DMS79 treated with DMSO at 0.1 percent for 48 hours (cell line): ENCODE measurements at regions not wholly inside any gene's neighbourhood (a gene's known extent, or its start where the extent isn't known, plus 50 kb on each side); places are given as distances from the start of the nearest gene placed in this dataset.
"Not testable (repeated sequence)": the region's sequence is repeated elsewhere in the genome, so short reads cannot be mapped to it uniquely, and the experiment has no call there.

Source experiments
- DNase-seq: peaks from one replicate; lab custom pipeline; 2025; lab: John Stamatoyannopoulos, UW

GRCh38 chr10:64023926-64024470 lies 502.8 kb downstream of the REEP3 start:
- no peak for DNase-seq

GRCh38 chr10:64033711-64034110 lies 512.5 kb downstream of the REEP3 start:
- no peak for DNase-seq

GRCh38 chr10:64036321-64036930 lies 515.2 kb downstream of the REEP3 start:
- DNase-seq, result no peak

GRCh38 chr10:64037071-64037661 lies 516.0 kb downstream of the REEP3 start:
- DNase-seq, result no peak

DNA sequence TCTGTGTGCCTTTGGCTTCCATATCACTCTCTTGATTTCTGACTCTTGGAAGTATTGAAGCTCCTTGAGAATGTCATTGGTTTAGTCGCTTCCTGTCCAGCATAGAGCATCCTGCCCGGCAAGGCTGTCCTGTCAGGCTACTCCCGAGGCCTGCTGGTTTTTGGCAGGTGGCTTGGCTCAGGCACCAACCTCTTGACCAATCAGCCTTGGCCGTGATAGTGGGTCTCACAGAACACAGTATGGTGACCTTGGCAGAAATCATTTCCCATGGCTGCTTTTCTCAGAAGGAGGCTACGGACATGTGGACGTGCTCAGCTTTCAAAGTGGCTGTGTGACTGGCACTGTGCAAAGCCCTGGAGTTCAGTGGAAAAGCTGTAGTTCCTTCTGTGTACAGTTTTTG lies 516.9 kb downstream of the REEP3 start:
- no peak for DNase-seq

- DNase-seq, result no peak
Observed at GRCh38 chr10:64039198-64039597, 518.0 kb downstream of the REEP3 start.

GRCh38 chr10:64040781-64041180 lies 519.6 kb downstream of the REEP3 start:
- DNase-seq, result no peak

- peak; percentile 0 for DNase-seq
Observed at GRCh38 chr10:64041185-64041988, 520.2 kb downstream of the REEP3 start.

DNA sequence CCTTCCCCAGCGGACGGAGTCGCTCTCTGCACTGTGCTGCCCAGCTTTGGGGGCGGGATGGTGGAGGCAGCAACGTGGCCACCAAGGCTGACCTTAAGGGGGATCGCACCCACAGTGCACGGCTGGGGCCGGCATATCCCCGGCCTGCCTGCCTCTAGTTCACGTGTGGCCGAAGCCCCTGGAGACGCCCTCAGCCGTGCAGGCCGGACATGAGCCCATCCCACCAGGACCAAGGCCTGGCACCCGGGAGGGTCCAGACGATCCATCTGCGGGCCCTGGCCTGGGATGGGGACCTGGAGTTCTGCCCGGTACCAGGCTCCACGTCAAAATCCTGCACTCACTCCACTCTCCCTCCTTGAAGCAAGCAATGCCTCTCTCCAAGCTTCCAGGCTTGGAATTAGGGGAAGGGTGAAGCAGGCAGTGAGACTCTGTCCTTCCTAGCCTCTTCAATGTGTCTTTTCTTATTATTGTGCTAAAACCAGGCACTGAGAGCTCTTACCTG lies 520.8 kb downstream of the REEP3 start:
- no peak for DNase-seq

DNA sequence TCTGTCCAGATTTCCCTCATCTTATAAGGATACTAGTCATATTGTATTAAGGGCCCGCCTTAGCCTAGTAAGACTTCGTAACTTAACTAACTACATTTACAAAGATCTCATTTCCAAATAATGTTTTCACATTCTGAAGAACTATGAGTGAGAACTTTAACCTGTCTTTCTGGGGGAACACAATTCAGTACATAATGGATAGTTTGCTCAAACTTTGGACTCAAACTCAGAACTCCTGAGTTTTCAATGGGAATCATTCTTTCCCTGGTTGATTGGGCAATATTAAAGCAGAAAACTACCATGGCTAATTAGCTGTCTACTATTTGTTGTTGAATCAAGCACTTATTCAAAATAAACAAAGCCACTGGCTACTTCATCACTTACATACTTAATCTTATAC lies 522.9 kb downstream of the REEP3 start:
- DNase-seq, result no peak

DNA sequence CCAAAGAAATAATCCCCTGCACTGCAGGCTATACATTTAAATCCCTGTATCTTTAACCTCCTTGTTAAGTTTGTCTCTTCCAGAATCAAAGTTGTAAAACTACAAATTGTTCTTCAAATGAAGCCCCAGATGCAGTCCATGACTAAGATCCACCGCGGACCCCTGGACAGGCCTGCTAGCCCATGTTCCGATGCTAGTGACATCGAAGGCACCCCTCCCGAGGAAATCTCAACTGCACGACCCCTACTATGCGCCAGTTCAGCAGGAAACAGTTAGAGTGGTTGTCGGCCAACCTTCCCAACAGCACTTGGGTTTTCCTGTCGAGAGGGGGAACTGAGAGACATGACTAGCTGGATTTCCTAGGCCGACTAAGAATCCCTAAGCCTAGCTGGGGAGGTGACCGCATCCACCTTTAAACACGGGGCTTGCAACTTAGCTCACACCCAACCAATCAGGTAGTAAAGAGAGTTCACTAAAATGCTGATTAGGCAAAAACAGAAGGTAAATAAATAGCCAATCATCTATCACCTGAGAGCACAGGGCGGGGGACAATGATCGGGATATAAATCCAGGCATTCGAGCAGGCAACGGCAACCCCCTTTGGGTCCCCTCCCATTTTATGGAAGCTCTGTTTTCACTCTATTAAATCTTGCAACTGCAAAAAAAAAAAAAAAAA lies 523.9 kb downstream of the REEP3 start:
- not testable (repeated sequence) for DNase-seq

DNA sequence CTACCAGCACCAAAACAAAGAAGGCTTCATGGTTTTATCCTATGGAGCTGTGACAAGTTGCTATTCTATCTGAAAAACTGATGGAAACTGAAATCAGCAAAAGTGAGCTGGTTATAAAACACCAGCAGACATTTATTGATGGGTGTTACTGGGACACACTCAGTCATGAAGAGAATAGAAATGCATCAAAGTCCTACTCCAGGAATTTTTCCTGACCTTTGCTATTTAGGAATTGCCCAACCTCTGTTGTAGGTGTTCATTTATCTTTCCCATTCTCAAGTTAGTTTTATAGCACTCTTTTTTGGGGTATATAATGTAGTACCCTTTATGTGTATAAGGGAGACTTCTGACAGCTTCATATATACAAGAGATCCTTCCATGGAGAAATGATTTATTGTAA lies 533.2 kb downstream of the REEP3 start:
- DNase-seq, result no peak

DNA sequence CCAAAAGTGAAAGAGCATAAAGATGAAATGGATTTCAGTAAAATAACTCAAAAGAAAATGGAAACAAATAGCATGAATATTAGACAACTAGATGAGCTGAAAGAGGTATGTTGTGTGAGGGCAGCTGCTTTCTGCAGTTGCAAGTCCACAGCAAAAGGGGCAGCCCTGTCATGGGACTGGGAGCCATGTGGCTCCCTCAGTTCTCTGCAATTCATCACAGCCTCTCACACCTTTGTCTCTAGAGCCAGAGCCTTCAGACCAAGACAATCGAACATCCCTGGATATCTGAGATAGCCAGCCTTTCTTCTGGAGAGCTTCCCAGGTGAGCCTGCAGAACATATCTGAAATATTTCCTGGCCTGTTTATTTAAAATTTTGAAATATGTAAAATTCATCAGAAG lies 538.7 kb downstream of the REEP3 start:
- no peak for DNase-seq

DNA sequence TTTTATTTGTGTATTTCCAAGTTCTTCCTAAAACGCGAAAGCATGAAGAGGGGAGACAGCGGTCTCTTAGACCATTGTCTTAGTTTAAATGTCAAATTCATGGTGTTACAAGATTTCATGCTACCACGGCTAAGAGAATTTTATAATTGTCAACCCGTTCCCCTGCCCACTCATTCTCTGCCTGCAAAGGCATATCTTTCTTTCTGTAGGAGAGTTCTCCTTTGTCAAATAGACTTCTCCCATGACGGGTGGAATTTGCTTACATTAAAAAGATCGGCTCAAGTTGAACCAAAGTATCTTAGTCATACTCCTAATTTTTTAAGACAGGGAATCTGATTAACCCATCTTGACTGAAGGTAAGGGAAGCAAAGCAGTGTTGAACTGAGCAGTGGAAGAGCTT lies 539.2 kb downstream of the REEP3 start:
- DNase-seq, result no peak

DNA sequence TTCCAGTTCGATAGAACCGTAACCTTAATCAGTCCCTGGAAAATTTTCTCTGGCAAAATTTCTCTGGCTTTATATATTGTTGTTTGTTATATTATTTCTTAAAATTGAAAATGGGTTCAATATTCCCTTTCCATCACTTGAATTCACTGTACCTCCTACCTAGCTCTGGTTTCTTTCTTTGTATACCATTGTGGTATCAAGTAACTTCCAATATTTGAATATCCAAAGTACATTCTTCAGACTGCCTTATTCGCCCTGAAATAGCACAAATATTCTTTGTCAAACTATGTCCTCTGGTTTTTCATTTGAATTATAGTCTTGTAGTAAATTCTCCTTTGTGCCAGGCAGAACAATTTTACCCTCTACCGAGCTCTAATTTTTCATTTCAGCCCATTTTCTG lies 541.6 kb downstream of the REEP3 start:
- no peak for DNase-seq

DNA sequence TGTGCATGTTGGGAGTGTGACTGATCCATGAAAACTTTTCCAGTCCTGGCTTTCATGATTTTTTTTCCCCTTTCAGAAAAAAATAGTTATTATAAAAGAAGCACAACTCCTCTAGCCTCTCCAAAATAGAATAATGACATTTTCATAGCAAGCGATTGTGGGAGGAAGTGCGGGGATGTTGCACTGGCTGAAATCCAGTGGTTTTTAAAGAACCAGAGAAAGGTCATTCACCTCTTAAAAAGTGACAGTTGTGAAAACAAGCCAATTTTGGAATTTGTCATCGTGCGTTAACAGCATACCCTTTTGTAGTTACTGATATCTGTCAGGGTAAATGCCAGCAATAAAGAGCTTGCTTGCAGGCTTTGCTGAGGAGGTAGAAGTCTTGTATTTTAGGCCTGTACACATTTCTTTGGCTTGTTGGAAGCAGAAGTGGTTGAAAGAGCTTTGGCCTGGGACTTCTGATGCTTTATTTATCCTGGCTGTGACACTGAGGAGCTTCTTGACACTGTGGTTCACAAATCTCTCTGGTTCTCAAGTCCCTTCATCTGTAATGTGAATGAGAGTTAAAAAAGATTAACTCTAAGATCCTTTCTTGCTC lies 545.9 kb downstream of the REEP3 start:
- DNase-seq, result no peak

DNA sequence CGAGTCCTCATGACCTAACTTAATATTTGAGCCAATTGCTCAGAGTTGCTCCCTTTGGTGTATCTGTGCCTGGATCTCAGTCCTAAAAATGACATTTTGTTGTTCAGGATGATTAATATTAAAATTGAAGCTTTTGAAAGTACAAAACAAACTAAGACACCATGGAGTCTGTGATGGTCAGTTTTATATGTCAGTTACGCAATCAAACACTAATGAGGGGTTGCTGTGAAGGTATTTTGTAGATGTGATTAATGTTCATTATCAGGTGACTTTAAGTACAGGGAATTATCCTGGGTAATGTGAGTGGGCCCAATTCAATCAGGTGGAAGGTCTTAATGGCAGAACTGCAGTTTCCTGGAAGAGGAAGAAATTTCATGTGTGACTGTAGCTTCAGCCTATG lies 546.7 kb downstream of the REEP3 start:
- no peak for DNase-seq

- no peak for DNase-seq
Observed at GRCh38 chr10:64070241-64070640, 549.0 kb downstream of the REEP3 start.

DNA sequence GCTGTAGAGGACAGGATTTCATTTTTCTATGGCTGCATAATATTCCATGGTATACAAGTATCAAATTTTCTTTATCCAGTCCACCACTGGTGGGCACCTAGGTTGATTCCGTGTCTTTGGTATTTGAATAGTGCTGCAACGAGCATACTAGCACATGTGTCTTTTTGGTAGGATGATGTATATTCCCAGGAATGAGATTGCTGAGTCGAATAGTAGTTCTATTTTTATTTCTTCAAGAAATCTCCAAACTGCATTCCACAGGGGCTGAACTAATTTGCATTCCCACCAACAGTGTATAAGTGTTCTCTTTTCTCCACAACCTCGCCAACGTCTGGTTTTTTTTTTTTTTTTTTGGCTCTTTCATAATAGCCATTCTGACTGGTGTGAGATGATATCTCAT lies 550.0 kb downstream of the REEP3 start:
- no peak for DNase-seq

DNA sequence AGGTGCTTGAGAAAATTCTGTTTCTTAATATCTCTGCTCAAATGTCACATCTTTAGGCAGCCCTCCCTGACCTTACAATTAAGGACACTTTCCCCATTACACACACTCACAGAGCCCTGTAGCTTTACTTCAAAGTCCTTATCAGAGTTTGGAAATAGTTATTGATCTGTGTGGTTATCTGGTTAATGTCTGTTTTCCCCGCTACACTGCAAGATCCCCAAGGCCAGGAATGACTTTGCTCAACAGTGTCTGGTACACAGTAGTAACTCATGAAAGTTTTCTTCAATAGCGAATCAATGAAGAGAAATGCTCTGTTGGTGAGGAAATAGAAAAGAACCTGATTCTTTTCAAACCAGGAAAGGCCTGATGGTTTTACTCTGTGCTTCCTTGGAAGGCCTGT lies 554.4 kb downstream of the REEP3 start:
- DNase-seq, result no peak

DNA sequence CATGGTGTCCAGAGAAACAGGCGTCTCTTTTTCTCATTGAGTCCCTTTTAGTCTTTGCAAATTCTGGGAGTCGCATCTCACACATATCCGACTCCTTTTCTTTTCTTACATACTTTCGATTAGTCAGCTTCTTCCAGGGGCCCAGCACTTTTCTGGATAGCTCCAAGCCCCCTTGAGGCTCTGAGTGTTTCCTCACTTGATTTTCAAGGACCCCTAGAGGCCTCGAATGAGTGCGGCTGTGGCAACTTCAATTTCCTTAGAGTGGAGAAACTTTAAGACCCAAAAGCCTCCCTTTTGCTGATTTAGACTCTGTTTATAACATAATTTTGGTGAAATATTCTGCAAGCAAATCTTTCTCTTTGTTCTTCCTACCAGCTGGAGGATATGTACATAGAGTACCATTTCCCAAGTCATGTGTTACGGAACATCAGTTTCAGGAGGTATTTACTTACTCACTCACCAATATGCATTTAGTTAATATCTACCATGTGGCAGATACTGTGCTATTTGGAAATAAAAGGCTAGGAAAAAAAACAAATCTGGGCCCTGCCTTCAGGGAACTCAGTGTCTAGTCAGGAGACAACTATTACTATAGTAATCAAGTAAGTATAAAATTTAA lies 555.2 kb downstream of the REEP3 start:
- no peak for DNase-seq

DNA sequence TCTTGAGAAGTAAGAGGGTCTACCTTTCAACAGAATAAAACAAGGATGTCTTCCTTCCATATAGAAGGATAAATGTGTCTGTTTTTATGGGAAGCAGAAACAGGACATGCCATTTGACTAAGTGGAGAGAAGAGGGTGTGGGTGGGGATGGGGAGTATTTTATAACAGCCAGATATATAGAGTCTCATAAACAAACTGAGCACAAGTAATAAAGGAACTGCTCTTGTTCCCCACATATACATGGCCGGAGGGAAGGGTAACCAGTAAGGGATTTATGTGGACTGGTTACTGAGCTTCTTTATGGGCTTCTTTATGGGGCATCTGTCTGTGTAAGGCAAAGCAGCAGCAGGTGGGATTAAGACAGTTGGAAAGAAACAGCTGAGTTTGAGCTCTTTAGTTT lies 558.1 kb downstream of the REEP3 start:
- no peak for DNase-seq
